Ishikawa (cell line): ENCODE measurements at regions not wholly inside any gene's neighbourhood (a gene's known extent, or its start where the extent isn't known, plus 50 kb on each side); places are given as distances from the start of the nearest gene placed in this dataset.

Experiments
- CEBPB ChIP-seq: IDR thresholded peaks from 2 replicates; pipeline ENCODE4 v1.6.1; 2012
- CREB1 ChIP-seq: IDR thresholded peaks from 2 replicates; pipeline ENCODE4 v1.6.1; 2012; ENCODE audit warnings: low read depth
- EGR1 ChIP-seq: IDR thresholded peaks from 2 replicates; pipeline ENCODE4 v1.6.1; 2012
- EP300 ChIP-seq: IDR thresholded peaks from 2 replicates; pipeline ENCODE4 v1.6.1; 2012; ENCODE audit warnings: borderline replicate concordance
- FOXM1 ChIP-seq: IDR thresholded peaks from 2 replicates; pipeline ENCODE4 v1.6.1; 2012; ENCODE audit warnings: low read depth, borderline replicate concordance
- NFIC ChIP-seq: IDR thresholded peaks from 2 replicates; pipeline ENCODE4 v1.6.1; 2012
- RAD21 ChIP-seq: IDR thresholded peaks from 2 replicates; pipeline ENCODE4 v1.6.1; 2012; ENCODE audit warnings: low read depth
- TAF1 ChIP-seq: IDR thresholded peaks from 2 replicates; pipeline ENCODE4 v1.6.1; 2012; ENCODE audit warnings: low read depth, mild to moderate bottlenecking
- TCF12 ChIP-seq: IDR thresholded peaks from 2 replicates; pipeline ENCODE4 v1.6.1; 2012; ENCODE audit warnings: low read depth
- TEAD4 ChIP-seq: IDR thresholded peaks from 2 replicates; pipeline ENCODE4 v1.6.1; 2012
- USF1 ChIP-seq: IDR thresholded peaks from 2 replicates; pipeline ENCODE4 v1.6.1; 2012
- YY1 ChIP-seq: IDR thresholded peaks from 2 replicates; pipeline ENCODE4 v1.6.1; 2012; ENCODE audit warnings: low read depth
- ZBTB7A ChIP-seq: IDR thresholded peaks from 2 replicates; pipeline ENCODE4 v1.6.1; 2012; ENCODE audit warnings: low read depth
- TF ChIP-seq, protein P1 (sequence below): IDR thresholded peaks from 2 replicates; pipeline ENCODE4 v1.6.1; 2012; ENCODE audit warnings: low read depth, mild to moderate bottlenecking
- TF ChIP-seq, protein P2 (sequence below): IDR thresholded peaks from 2 replicates; pipeline ENCODE4 v1.6.1; 2012

DNA sequence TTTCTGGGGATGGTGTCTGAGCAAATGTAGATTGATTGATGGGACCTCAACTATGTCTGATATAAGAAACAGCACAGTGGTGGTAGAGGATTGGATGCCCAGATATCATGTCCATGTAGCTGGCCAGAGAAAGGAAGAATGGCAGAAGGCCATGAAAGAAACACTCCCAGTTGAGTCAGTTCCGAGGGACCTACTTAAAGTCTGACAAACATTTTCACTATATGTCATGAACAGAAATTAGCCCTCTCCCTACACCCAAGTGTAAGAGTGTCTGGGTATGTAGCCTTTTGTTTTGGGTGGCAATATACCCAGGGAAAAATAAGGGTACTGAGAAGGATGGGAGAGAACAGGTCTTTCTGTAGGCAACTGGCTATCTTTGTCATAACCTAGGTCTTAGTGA, 434.2 kb downstream of the BCKDHB start:
- TF ChIP-seq TEAD4 (no peak), EGR1 (no peak)

DNA sequence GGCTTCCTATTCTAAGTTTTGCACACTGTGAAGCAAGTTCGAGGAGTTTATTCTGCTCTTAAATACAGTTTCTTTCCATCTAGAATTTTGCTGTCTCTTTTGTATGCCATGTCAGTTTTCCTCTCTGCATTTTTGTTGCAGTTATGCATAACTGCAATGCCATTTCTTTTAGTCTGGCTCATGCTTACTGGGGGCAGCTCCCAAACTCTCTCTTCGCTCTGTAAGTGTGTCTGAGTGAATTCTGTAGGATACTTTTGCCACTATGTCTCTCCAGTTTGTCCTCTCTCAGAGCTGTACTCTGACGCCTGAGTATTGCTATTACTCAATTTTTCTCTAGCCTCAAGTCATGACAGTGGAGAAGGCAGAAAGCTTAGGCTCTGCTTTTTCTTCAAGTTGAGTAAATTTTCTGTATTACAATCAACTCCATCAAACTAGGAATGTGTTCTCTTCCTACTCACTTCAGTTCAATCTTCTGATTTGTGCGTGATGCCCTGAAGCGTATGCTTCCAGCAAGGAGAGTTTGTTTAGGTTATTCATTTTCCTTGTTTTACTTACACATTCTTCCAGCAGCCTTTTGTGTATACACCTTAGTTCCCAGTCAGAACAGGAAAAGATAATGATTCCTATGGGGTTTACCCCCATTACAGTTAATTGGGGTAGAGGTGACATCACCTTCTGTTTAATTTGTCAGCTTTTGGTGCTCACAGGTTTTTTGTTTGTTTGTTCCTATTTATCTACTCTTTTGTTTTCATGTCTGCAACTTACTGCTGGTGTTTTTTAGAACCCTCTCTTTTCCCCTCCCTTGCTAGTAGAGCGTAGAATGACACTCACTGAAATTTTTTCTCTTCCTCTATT, 430.9 kb downstream of the BCKDHB start:
- TF ChIP-seq FOXM1 (no peak), TCF12 (no peak), RAD21 (no peak), CREB1 (no peak), ZBTB7A (no peak), TEAD4 (no peak), EGR1 (no peak), YY1 (no peak), NFIC (no peak), USF1 (no peak), EP300 (no peak), CEBPB (no peak), TAF1 (no peak)
- TF ChIP-seq, protein P1, sequence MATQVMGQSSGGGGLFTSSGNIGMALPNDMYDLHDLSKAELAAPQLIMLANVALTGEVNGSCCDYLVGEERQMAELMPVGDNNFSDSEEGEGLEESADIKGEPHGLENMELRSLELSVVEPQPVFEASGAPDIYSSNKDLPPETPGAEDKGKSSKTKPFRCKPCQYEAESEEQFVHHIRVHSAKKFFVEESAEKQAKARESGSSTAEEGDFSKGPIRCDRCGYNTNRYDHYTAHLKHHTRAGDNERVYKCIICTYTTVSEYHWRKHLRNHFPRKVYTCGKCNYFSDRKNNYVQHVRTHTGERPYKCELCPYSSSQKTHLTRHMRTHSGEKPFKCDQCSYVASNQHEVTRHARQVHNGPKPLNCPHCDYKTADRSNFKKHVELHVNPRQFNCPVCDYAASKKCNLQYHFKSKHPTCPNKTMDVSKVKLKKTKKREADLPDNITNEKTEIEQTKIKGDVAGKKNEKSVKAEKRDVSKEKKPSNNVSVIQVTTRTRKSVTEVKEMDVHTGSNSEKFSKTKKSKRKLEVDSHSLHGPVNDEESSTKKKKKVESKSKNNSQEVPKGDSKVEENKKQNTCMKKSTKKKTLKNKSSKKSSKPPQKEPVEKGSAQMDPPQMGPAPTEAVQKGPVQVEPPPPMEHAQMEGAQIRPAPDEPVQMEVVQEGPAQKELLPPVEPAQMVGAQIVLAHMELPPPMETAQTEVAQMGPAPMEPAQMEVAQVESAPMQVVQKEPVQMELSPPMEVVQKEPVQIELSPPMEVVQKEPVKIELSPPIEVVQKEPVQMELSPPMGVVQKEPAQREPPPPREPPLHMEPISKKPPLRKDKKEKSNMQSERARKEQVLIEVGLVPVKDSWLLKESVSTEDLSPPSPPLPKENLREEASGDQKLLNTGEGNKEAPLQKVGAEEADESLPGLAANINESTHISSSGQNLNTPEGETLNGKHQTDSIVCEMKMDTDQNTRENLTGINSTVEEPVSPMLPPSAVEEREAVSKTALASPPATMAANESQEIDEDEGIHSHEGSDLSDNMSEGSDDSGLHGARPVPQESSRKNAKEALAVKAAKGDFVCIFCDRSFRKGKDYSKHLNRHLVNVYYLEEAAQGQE, result no peak
- TF ChIP-seq, protein P2, sequence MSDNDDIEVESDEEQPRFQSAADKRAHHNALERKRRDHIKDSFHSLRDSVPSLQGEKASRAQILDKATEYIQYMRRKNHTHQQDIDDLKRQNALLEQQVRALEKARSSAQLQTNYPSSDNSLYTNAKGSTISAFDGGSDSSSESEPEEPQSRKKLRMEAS, result no peak

DNA sequence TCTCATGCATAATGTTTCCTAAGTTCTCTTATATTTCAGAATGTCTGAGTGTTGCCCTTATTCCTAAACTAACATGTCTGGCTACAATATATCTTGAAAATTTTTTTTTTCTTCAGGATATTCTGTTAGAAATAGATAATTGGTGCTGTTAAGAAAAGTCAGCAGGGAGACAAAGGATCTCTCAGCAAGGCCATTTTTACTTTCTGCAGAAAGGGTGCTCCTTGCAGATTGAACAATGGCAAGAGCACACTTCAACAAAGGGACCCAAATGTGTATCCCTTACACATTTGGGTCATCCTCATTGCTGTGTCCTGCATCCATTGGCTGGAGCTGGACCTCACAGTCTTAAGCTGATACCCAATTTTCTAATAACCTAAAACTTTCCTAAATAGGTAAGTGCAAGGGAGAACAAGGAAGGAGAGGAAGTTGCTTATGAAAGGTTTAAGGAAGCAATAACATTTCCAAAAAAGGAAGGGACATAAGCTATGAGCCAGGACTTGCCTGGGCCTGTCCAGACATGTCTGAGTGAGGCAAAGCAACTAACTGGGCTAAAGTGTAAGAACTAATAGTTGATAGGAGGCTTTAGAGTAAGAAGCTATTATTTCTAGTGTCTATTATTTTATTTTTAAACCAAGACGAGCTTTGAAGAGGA, 429.6 kb downstream of the BCKDHB start:
- TF ChIP-seq CREB1, result no peak
- no peak for TF ChIP-seq EP300
- TF ChIP-seq EGR1, result no peak

DNA sequence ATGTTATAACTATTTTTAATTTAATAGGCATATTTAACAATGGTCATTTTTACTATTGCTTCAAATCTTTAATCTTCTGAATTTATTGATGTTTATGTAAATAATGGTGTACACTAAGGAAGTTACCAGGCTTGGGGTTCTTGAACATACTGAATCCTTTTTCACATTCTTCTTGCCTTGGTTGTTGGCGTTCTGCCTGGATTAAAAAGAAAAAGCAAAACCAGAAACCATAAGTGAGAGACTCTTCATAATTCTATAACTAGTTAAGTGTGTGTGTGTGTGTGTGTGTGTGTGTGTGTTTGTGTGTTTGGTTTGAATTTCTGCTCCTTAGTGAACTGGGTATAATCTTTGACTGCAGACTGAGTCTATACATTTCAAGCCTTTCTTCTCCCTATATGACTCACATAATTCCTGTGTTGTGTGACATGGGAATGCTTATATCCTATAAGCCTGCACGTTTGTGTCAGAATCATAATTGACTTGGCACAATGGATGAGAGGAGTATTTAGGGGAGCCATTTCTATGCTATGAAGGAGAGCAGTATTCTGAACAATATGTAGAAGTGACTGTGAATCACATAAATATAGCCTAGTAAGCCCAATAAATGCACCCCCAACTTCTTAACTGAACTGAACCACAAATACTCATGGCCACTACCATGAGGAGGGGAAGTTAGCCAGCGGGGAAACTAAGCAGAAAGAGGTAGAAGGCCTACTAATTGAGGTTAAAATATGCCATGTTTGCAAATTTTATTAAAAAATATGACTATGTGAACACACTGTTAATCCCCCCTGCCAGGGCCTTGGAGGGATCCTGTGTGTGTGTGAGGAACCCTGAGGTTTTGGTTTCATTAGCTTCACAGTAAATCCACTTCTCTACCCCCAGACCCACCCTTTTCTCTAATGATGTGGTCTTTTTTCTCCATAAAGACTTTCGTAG, 425.5 kb downstream of the BCKDHB start:
- TF ChIP-seq TAF1, result no peak
- TF ChIP-seq NFIC, result no peak
- TF ChIP-seq FOXM1, result no peak
- TF ChIP-seq TEAD4, result no peak
- TF ChIP-seq RAD21, result no peak
- no peak for TF ChIP-seq EP300
- TF ChIP-seq, protein P1, result no peak
- TF ChIP-seq CREB1, result no peak
- no peak for TF ChIP-seq YY1
- TF ChIP-seq ZBTB7A, result no peak
- TF ChIP-seq, protein P2, result no peak
- TF ChIP-seq TCF12, result no peak
- TF ChIP-seq USF1, result no peak
- no peak for TF ChIP-seq CEBPB
- no peak for TF ChIP-seq EGR1

DNA sequence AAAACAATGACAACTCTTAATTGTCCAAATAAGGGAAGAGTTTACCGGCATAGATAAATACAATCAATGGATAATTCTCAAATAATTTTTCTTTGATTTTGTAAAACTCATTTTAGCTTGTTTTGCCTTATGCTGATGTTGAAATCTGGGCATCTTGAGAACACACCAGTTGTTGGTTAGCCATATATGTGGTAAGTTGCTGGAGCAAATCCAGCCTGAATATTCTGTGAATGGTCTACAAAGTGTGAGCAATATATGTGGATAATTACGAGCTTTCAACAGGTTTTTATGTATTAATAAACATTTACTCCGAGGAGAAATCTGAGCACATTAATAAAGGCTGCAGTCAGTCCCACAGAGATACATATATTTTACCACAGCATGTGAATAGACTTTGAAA, 423.6 kb downstream of the BCKDHB start:
- TF ChIP-seq TCF12, result no peak
- TF ChIP-seq YY1, result no peak
- TF ChIP-seq TEAD4, result no peak
- TF ChIP-seq TAF1, result no peak
- TF ChIP-seq RAD21, result no peak
- TF ChIP-seq NFIC, result no peak
- TF ChIP-seq FOXM1, result no peak
- TF ChIP-seq EP300, result no peak
- TF ChIP-seq CEBPB, result no peak
- no peak for TF ChIP-seq USF1
- TF ChIP-seq, protein P1, result no peak
- TF ChIP-seq CREB1, result no peak
- TF ChIP-seq ZBTB7A, result no peak
- no peak for TF ChIP-seq EGR1
